ENCODE measurements at regions not wholly inside any gene's neighbourhood (a gene's known extent, or its start where the extent isn't known, plus 50 kb on each side); places are given as distances from the start of the nearest gene placed in this dataset.

DNA sequence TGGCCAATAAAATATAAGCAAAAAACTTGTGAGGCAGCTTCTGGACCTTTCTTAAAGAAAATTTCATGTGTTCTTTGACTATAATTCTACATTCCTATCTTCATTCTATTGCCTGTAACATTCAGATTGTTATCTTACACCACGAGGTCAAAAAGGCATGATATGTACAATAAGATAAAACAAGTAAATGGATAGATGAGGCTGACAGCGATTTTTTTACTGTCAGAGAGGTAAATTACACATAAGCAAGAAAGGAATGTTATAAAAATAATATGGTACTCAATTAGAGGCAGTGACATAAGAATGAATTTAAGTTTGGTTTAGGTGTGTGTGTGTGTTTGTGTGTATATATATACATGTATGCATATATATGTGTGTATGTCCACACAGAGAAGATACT lies 660.0 kb downstream of the C12orf50 start:
- TF ChIP-seq CTCF (IDR thresholded peaks at IDR 0.05; ENCODE audit: low read depth, low read length, poor library complexity, severe bottlenecking): no peak
- TF ChIP-seq EZH2phosphoT487 (IDR thresholded peaks at IDR 0.05; ENCODE audit: borderline replicate concordance, low read length): no peak

Measured in DOHH2 (cell line).